HCT116 (cell line): ENCODE measurements at regions not wholly inside any gene's neighbourhood (a gene's known extent, or its start where the extent isn't known, plus 50 kb on each side); places are given as distances from the start of the nearest gene placed in this dataset.

Source experiments
- ATAC-seq: fragments of 200-7000 bp; cut with Tn5 transposase; 2 replicates; pipeline ENCODE4 v1.9.1; 2020; ENCODE audit warnings: mild to moderate bottlenecking, moderate library complexity
- BruUV-seq: library from RNA; stranded (reverse); fragments of 400-500 nt; replicated peaks from 2 replicates; lab custom pipeline; 2021; lab: Mats Ljungman, UMichigan
- CTCF ChIA-PET: fragments of 300-600 bp; sonication (Branson Sonifier 250); formaldehyde crosslinking; loops from one replicate; lab custom pipeline; 2021; ENCODE audit warnings: antibody characterized with exemption; lab: Charles Lee
- POLR2A ChIA-PET: fragments of 300-600, 350-600 bp; sonication (Branson Sonifier 250); formaldehyde crosslinking; loops from one replicate; lab custom pipeline; 2021; ENCODE audit warnings: antibody characterized with exemption; lab: Charles Lee
- RAD21 ChIA-PET, 2 experiments: fragments of 300-600 bp; sonication (Branson Sonifier 250); formaldehyde crosslinking; loops; one replicate each; lab custom pipeline; 2023; ENCODE audit warnings: low total read pairs in 2 of 2; ENCODE audit not compliant: uncharacterized antibody in 2 of 2, unreplicated experiment in 2 of 2, low non-redundant PET in 1 of 2; lab: Charles Lee
- DNase-seq: peaks from one replicate; pipeline ENCODE4 v3.0.0-alpha.2; 2010; ENCODE audit warnings: low read depth, low spot score
- H2AFZ ChIP-seq: fragments of 200-600 bp; shearing (Covaris generic), sonication (generic); 2 replicates; pipeline ENCODE4 v1.6.1; 2017; ENCODE audit warnings: low read depth, mixed run types, mixed read lengths, antibody characterized with exemption, low read length; ENCODE audit not compliant: poor library complexity, severe bottlenecking
- H3K27ac ChIP-seq: 2 replicates; pipeline ENCODE4 v1.5.1; 2012; ENCODE audit warnings: low read depth, low read length
- H3K27me3 ChIP-seq: fragments of 200-600 bp; sonication (generic); 2 replicates; pipeline ENCODE4 v1.6.1; 2016; ENCODE audit warnings: mixed run types, low read length, mixed read lengths; ENCODE audit not compliant: insufficient read depth
- H3K36me3 ChIP-seq, 2 experiments: fragments of 200-500 bp in 1 of 2; fragments of 200-600 bp in 1 of 2; sonication (Bioruptor generic) in 1 of 2; sonication (generic) in 1 of 2; 2 replicates each; pipeline versions ENCODE4 v1.5.1 to v1.6.1; 2014 to 2016; ENCODE audit warnings: low read length in 2 of 2, inconsistent platforms in 1 of 2, mixed read lengths in 1 of 2, mixed run types in 1 of 2; ENCODE audit not compliant: insufficient read depth in 2 of 2, control insufficient read depth in 1 of 2
- H3K4me1 ChIP-seq, 2 experiments: fragments of 200-600 bp in 1 of 2; sonication (generic) in 1 of 2; 2 replicates each; pipeline versions ENCODE4 v1.5.1 to v1.6.1; 2012 to 2017; ENCODE audit warnings: low read length in 2 of 2, inconsistent platforms in 1 of 2, mild to moderate bottlenecking in 1 of 2, mixed read lengths in 1 of 2, mixed run types in 1 of 2, moderate library complexity in 1 of 2; ENCODE audit not compliant: insufficient read depth in 2 of 2, control insufficient read depth in 1 of 2
- H3K4me2 ChIP-seq: fragments of 200-600 bp; sonication (generic); 2 replicates; pipeline ENCODE4 v1.6.1; 2017; ENCODE audit warnings: mixed run types, low read length, mixed read lengths
- H3K4me3 ChIP-seq, 2 experiments: fragments of 200-600 bp in 1 of 2; sonication (generic) in 1 of 2; replicated peaks in 1 of 2; 2 replicates each; pipeline ENCODE4 v1.5.1; 2011 to 2016; ENCODE audit warnings: low read length in 2 of 2, control low read depth in 1 of 2, low read depth in 1 of 2, mild to moderate bottlenecking in 1 of 2, mixed read lengths in 1 of 2, mixed run types in 1 of 2
- H3K79me2 ChIP-seq: fragments of 200-600 bp; sonication (generic); 2 replicates; pipeline ENCODE4 v1.6.1; 2017; ENCODE audit warnings: mild to moderate bottlenecking, mixed run types, low read length, moderate library complexity, mixed read lengths; ENCODE audit not compliant: insufficient read depth
- H3K9ac ChIP-seq: fragments of 200-600 bp; sonication (generic); 2 replicates; pipeline ENCODE4 v1.6.1; 2016; ENCODE audit warnings: low read length, mixed read lengths
- H3K9me2 ChIP-seq: fragments of 200-600 bp; sonication (generic), shearing (Covaris generic); 2 replicates; pipeline ENCODE4 v1.6.1; 2017; ENCODE audit warnings: mixed run types, mild to moderate bottlenecking, moderate library complexity; ENCODE audit not compliant: insufficient read depth
- H3K9me3 ChIP-seq, 2 experiments: fragments of 200-500 bp in 1 of 2; fragments of 200-600 bp in 1 of 2; sonication (Bioruptor generic) in 1 of 2; sonication (generic) in 1 of 2; 2 replicates each; pipeline ENCODE4 v1.6.1; 2014 to 2017; ENCODE audit warnings: low read length in 2 of 2, mixed read lengths in 2 of 2, inconsistent platforms in 1 of 2, low read depth in 1 of 2, mild to moderate bottlenecking in 1 of 2, mixed run types in 1 of 2, moderate library complexity in 1 of 2; ENCODE audit not compliant: control insufficient read depth in 1 of 2, insufficient read depth in 1 of 2
- H4K20me1 ChIP-seq: fragments of 200-600 bp; sonication (generic), shearing (Covaris generic); 2 replicates; pipeline ENCODE4 v1.6.1; 2017; ENCODE audit warnings: mixed run types, mild to moderate bottlenecking, moderate library complexity; ENCODE audit not compliant: insufficient read depth
- ATF3 ChIP-seq: IDR thresholded peaks from 2 replicates; pipeline ENCODE4 v1.6.1; 2012
- CBX3 ChIP-seq: IDR thresholded peaks from 2 replicates; pipeline ENCODE4 v1.6.1; 2012; ENCODE audit warnings: low read depth
- CEBPB ChIP-seq: IDR thresholded peaks from 2 replicates; pipeline ENCODE4 v1.6.1; 2012; ENCODE audit warnings: low read depth
- CTCF ChIP-seq, 3 experiments: fragments of 200-600 bp in 1 of 3; sonication (generic) in 1 of 3; IDR thresholded peaks in 2 of 3; conservative IDR thresholded peaks in 1 of 3; 2 replicates each; pipeline ENCODE4 v1.5.1; 2012 to 2017; ENCODE audit warnings: low read depth in 2 of 3, low read length in 2 of 3, antibody characterized with exemption in 1 of 3, borderline replicate concordance in 1 of 3, control low read depth in 1 of 3, mild to moderate bottlenecking in 1 of 3, mixed read lengths in 1 of 3, mixed run types in 1 of 3, moderate library complexity in 1 of 3; ENCODE audit not compliant: insufficient read depth in 1 of 3
- EGR1 ChIP-seq: IDR thresholded peaks from 2 replicates; pipeline ENCODE4 v1.6.1; 2012; ENCODE audit warnings: low read depth
- ELF1 ChIP-seq: IDR thresholded peaks from 2 replicates; pipeline ENCODE4 v1.6.1; 2012; ENCODE audit warnings: low read depth, borderline replicate concordance
- EZH2 ChIP-seq: fragments of 200-600 bp; sonication (generic); IDR thresholded peaks from 2 replicates; pipeline ENCODE4 v1.6.1; 2017; ENCODE audit warnings: antibody characterized with exemption, mixed run types
- EZH2phosphoT487 ChIP-seq: fragments of 200-600 bp; IDR thresholded peaks from 2 replicates; pipeline ENCODE4 v1.6.1; 2018; ENCODE audit warnings: antibody characterized with exemption, borderline replicate concordance
- FOSL1 ChIP-seq: IDR thresholded peaks from 2 replicates; pipeline ENCODE4 v1.6.1; 2012; ENCODE audit warnings: low read depth
- JUND ChIP-seq: IDR thresholded peaks from 2 replicates; pipeline ENCODE4 v1.6.1; 2012
- MAX ChIP-seq: IDR thresholded peaks from 2 replicates; pipeline ENCODE4 v1.6.1; 2012
- POLR2A ChIP-seq: IDR thresholded peaks from 2 replicates; pipeline ENCODE4 v1.7.0; 2011; ENCODE audit warnings: borderline replicate concordance; ENCODE audit not compliant: insufficient read depth, insufficient read length; ENCODE audit errors: extremely low read depth
- POLR2AphosphoS5 ChIP-seq: IDR thresholded peaks from 2 replicates; pipeline ENCODE4 v1.6.1; 2011; ENCODE audit warnings: mild to moderate bottlenecking, low read depth, low read length, moderate library complexity
- SP1 ChIP-seq: IDR thresholded peaks from 2 replicates; pipeline ENCODE4 v1.6.1; 2012; ENCODE audit warnings: low read depth
- SRF ChIP-seq: IDR thresholded peaks from 2 replicates; pipeline ENCODE4 v1.6.1; 2012; ENCODE audit warnings: low read depth
- TCF7L2 ChIP-seq: IDR thresholded peaks from 2 replicates; pipeline ENCODE4 v1.7.0; 2011; ENCODE audit warnings: borderline replicate concordance, inconsistent platforms; ENCODE audit not compliant: insufficient read depth, insufficient read length; ENCODE audit errors: extremely low read depth
- YY1 ChIP-seq: IDR thresholded peaks from 2 replicates; pipeline ENCODE4 v1.6.1; 2011; ENCODE audit warnings: low read length, low read depth, moderate library complexity, mild to moderate bottlenecking; ENCODE audit not compliant: insufficient replicate concordance; ENCODE audit errors: extremely low read depth
- ZFX ChIP-seq: fragments of 450-650 bp; IDR thresholded peaks from 2 replicates; pipeline ENCODE4 v1.6.1; 2017
- ZNF274 ChIP-seq: fragments of 200-500 bp; sonication (Bioruptor generic); IDR thresholded peaks from 2 replicates; pipeline ENCODE4 v1.6.1; 2014; ENCODE audit warnings: mild to moderate bottlenecking, low read depth, low read length, inconsistent platforms
- intact Hi-C: fragments of 100-400 bp; cut with micrococcal nuclease; formaldehyde crosslinking; loops from 2 replicates; pipeline ENCODE4 v1.10.0; 2022

- ChIA-PET POLR2A (no interaction called here), RAD21 (no interaction called here)
Measured at GRCh38 chr16:60241671-60242070, 1507.6 kb upstream of the GOT2 start.

GRCh38 chr16:60230666-60231065 is 1496.5 kb upstream of the GOT2 start:
- no peak overlapping the region for H3K9ac ChIP-seq
- H3K4me3 ChIP-seq, result no peak overlapping the region
- ChIA-PET CTCF (no interaction called here), POLR2A (no interaction called here), RAD21 (no interaction called here)
- no peak overlapping the region for H3K27ac ChIP-seq
- DNase-seq (no peak), ATAC-seq (no peak)
- intact Hi-C loops, result no loop called here
- H2AFZ ChIP-seq, result no peak overlapping the region
- H3K9me2 ChIP-seq, result no peaks in the 10 kb centered on the region
- H3K27me3 ChIP-seq, result no peaks in the 10 kb centered on the region
- H4K20me1 ChIP-seq, result no peaks in the 10 kb centered on the region
- H3K4me1 ChIP-seq, result no peaks in the 10 kb centered on the region
- BruUV-seq, result no TSS peak
- peaks cover 0 to 16% of the 10 kb centered on the region in 2 experiments; a peak in 2 of 4 replicates for H3K9me3 ChIP-seq
- H3K36me3 ChIP-seq, result no peaks in the 10 kb centered on the region
- no peaks in the 10 kb centered on the region for H3K79me2 ChIP-seq
- H3K4me2 ChIP-seq, result no peak overlapping the region
- TF ChIP-seq SRF (no peak), CEBPB (no peak), YY1 (no peak), EGR1 (no peak), CTCF (IDR thresholded peaks at IDR 0.05 in 2 of 3, conservative IDR thresholded peaks at IDR 0.05 in 1 of 3; ENCODE audit: borderline replicate concordance in 1 of 3, insufficient read depth in 1 of 3, low read depth in 2 of 3, low read length in 2 of 3) (no peak), ZFX (no peak), CBX3 (no peak), ELF1 (no peak), ATF3 (no peak), JUND (no peak), POLR2AphosphoS5 (no peak), ZNF274 (no peak), EZH2phosphoT487 (no peak), TCF7L2 (no peak), SP1 (no peak), POLR2A (no peak)

More at GRCh38 chr16:60241671-60242070, 1507.6 kb upstream of the GOT2 start:
- no peaks in the 10 kb centered on the region for H3K27me3 ChIP-seq
- peaks cover 4 to 26% of the 10 kb centered on the region in 2 experiments; a peak in 2 of 4 replicates for H3K9me3 ChIP-seq
- H3K9me2 ChIP-seq, result no peaks in the 10 kb centered on the region
- DNase-seq, result no peak
- H3K4me2 ChIP-seq, result no peak overlapping the region
- no peak overlapping the region for H3K9ac ChIP-seq
- CTCF ChIA-PET, result no interaction called here
- intact Hi-C loops, result no loop called here
- BruUV-seq, result no TSS peak
- TF ChIP-seq SP1 (no peak), EZH2 (no peak), EZH2phosphoT487 (no peak), SRF (no peak), EGR1 (no peak), CBX3 (no peak), MAX (no peak), POLR2A (no peak), FOSL1 (no peak), JUND (no peak), YY1 (no peak), ZFX (no peak)
- no peak overlapping the region for H3K4me3 ChIP-seq
- no peaks in the 10 kb centered on the region for H4K20me1 ChIP-seq
- ATAC-seq, result no peak
- H3K4me1 ChIP-seq, result no peaks in the 10 kb centered on the region
- H3K79me2 ChIP-seq, result no peaks in the 10 kb centered on the region
- H3K27ac ChIP-seq, result no peak overlapping the region
- no peak overlapping the region for H2AFZ ChIP-seq
- no peaks in the 10 kb centered on the region for H3K36me3 ChIP-seq
